ENCODE measurements at regions not wholly inside any gene's neighbourhood (a gene's known extent, or its start where the extent isn't known, plus 50 kb on each side); places are given as distances from the start of the nearest gene placed in this dataset.
"Not testable (repeated sequence)": the region's sequence is repeated elsewhere in the genome, so short reads cannot be mapped to it uniquely, and the experiment has no call there.

- Histone ChIP-seq H3K9me3 (ENCODE audit: control insufficient read depth, insufficient read depth, low read length) (no peaks in the 10 kb centered on the region), H3K4me1 (ENCODE audit: insufficient read depth, low read length) (peaks cover 31% of the 10 kb centered on the region), H3K36me3 (ENCODE audit: insufficient read depth, low read length) (no peaks in the 10 kb centered on the region), H3K9ac (ENCODE audit: low read depth, low read length) (no peak overlapping the region; the same call in 1 of the 2 replicates)
Measured at GRCh38 chr5:117161718-117162335, 587.2 kb upstream of the SEMA6A start.

GRCh38 chr5:117160391-117160790 is 585.8 kb upstream of the SEMA6A start:
- no peak overlapping the region for H3K9ac ChIP-seq (ENCODE audit: low read depth, low read length)
- H3K4me1 ChIP-seq (ENCODE audit: insufficient read depth, low read length) = peaks cover 23% of the 10 kb centered on the region
- no peaks in the 10 kb centered on the region for H3K36me3 ChIP-seq (ENCODE audit: insufficient read depth, low read length)
- H3K9me3 ChIP-seq (ENCODE audit: control insufficient read depth, insufficient read depth, low read length) = no peaks in the 10 kb centered on the region

- Histone ChIP-seq H3K9ac (ENCODE audit: low read depth, low read length) (no peak overlapping the region), H3K36me3 (ENCODE audit: insufficient read depth, low read length) (no peaks in the 10 kb centered on the region), H3K9me3 (ENCODE audit: control insufficient read depth, insufficient read depth, low read length) (no peaks in the 10 kb centered on the region), H3K4me1 (ENCODE audit: insufficient read depth, low read length) (peaks cover 8% of the 10 kb centered on the region)
Measured at GRCh38 chr5:117149312-117149711, 574.7 kb upstream of the SEMA6A start.

GRCh38 chr5:117144086-117144485 is 569.5 kb upstream of the SEMA6A start:
- H3K36me3 ChIP-seq (ENCODE audit: insufficient read depth, low read length) = no peaks in the 10 kb centered on the region
- peaks cover 1% of the 10 kb centered on the region; the same call in 1 of the 2 replicates for H3K4me1 ChIP-seq (ENCODE audit: insufficient read depth, low read length)
- H3K9ac ChIP-seq (ENCODE audit: low read depth, low read length) = no peak overlapping the region
- no peaks in the 10 kb centered on the region for H3K9me3 ChIP-seq (ENCODE audit: control insufficient read depth, insufficient read depth, low read length)

GRCh38 chr5:117143406-117143805 is 568.8 kb upstream of the SEMA6A start:
- Histone ChIP-seq H3K4me1 (ENCODE audit: insufficient read depth, low read length) (no peaks in the 10 kb centered on the region), H3K9me3 (ENCODE audit: control insufficient read depth, insufficient read depth, low read length) (no peaks in the 10 kb centered on the region), H3K36me3 (ENCODE audit: insufficient read depth, low read length) (no peaks in the 10 kb centered on the region), H3K9ac (ENCODE audit: low read depth, low read length) (no peak overlapping the region)

GRCh38 chr5:117138523-117138922 is 563.9 kb upstream of the SEMA6A start:
- Histone ChIP-seq H3K9me3 (ENCODE audit: control insufficient read depth, insufficient read depth, low read length) (no peaks in the 10 kb centered on the region), H3K36me3 (ENCODE audit: insufficient read depth, low read length) (no peaks in the 10 kb centered on the region), H3K9ac (ENCODE audit: low read depth, low read length) (no peak overlapping the region), H3K4me1 (ENCODE audit: insufficient read depth, low read length) (no peaks in the 10 kb centered on the region)

- H3K36me3 ChIP-seq (ENCODE audit: insufficient read depth, low read length) = no peaks in the 10 kb centered on the region
- H3K9ac ChIP-seq (ENCODE audit: low read depth, low read length) = no peak overlapping the region
- H3K9me3 ChIP-seq (ENCODE audit: control insufficient read depth, insufficient read depth, low read length) = no peaks in the 10 kb centered on the region
- 0 out of 2 replicates have a peak, but pooled peaks cover 6% of the 10 kb centered on the region for H3K4me1 ChIP-seq (ENCODE audit: insufficient read depth, low read length)
Measured at GRCh38 chr5:117135851-117136250, 561.2 kb upstream of the SEMA6A start.

GRCh38 chr5:117133198-117133597 is 558.6 kb upstream of the SEMA6A start:
- Histone ChIP-seq H3K9ac (ENCODE audit: low read depth, low read length) (no peak overlapping the region), H3K36me3 (ENCODE audit: insufficient read depth, low read length) (no peaks in the 10 kb centered on the region), H3K9me3 (ENCODE audit: control insufficient read depth, insufficient read depth, low read length) (no peaks in the 10 kb centered on the region), H3K4me1 (ENCODE audit: insufficient read depth, low read length) (0 out of 2 replicates have a peak, but pooled peaks cover 6% of the 10 kb centered on the region)

GRCh38 chr5:117131876-117132275 is 557.3 kb upstream of the SEMA6A start:
- Histone ChIP-seq H3K9ac (ENCODE audit: low read depth, low read length) (no peak overlapping the region), H3K9me3 (ENCODE audit: control insufficient read depth, insufficient read depth, low read length) (no peaks in the 10 kb centered on the region; the same call in 1 of the 2 replicates), H3K4me1 (ENCODE audit: insufficient read depth, low read length) (0 out of 2 replicates have a peak, but pooled peaks cover 6% of the 10 kb centered on the region), H3K36me3 (ENCODE audit: insufficient read depth, low read length) (no peaks in the 10 kb centered on the region)

- H3K9ac ChIP-seq (ENCODE audit: low read depth, low read length) = no peak overlapping the region
- no peaks in the 10 kb centered on the region for H3K36me3 ChIP-seq (ENCODE audit: insufficient read depth, low read length)
- no peaks in the 10 kb centered on the region; the same call in 1 of the 2 replicates for H3K9me3 ChIP-seq (ENCODE audit: control insufficient read depth, insufficient read depth, low read length)
- H3K4me1 ChIP-seq (ENCODE audit: insufficient read depth, low read length) = 0 out of 2 replicates have a peak, but pooled peaks cover 6% of the 10 kb centered on the region
Measured at GRCh38 chr5:117131048-117131679, 556.5 kb upstream of the SEMA6A start.

- Histone ChIP-seq H3K9ac (ENCODE audit: low read depth, low read length) (no peak overlapping the region), H3K36me3 (ENCODE audit: insufficient read depth, low read length) (no peaks in the 10 kb centered on the region), H3K4me1 (ENCODE audit: insufficient read depth, low read length) (no peaks in the 10 kb centered on the region), H3K9me3 (ENCODE audit: control insufficient read depth, insufficient read depth, low read length) (peaks cover 6% of the 10 kb centered on the region; the same call in 1 of the 2 replicates)
Measured at GRCh38 chr5:117118499-117118898, 543.9 kb upstream of the SEMA6A start.

- H3K9ac ChIP-seq (ENCODE audit: low read depth, low read length); H3K9me3 ChIP-seq (ENCODE audit: control insufficient read depth, insufficient read depth, low read length); H3K4me1 ChIP-seq (ENCODE audit: insufficient read depth, low read length); H3K36me3 ChIP-seq (ENCODE audit: insufficient read depth, low read length): not testable (repeated sequence)
Measured at GRCh38 chr5:117117314-117117713, 542.7 kb upstream of the SEMA6A start.

GRCh38 chr5:117110548-117110947 is 535.9 kb upstream of the SEMA6A start:
- H3K9ac ChIP-seq (ENCODE audit: low read depth, low read length) = no peak overlapping the region
- peaks cover 3% of the 10 kb centered on the region; the same call in 1 of the 2 replicates for H3K4me1 ChIP-seq (ENCODE audit: insufficient read depth, low read length)
- H3K9me3 ChIP-seq (ENCODE audit: control insufficient read depth, insufficient read depth, low read length) = peaks cover 6% of the 10 kb centered on the region
- H3K36me3 ChIP-seq (ENCODE audit: insufficient read depth, low read length) = no peaks in the 10 kb centered on the region

GRCh38 chr5:117107859-117108258 is 533.2 kb upstream of the SEMA6A start:
- Histone ChIP-seq H3K9ac (ENCODE audit: low read depth, low read length) (no peak overlapping the region), H3K9me3 (ENCODE audit: control insufficient read depth, insufficient read depth, low read length) (peaks cover 6% of the 10 kb centered on the region), H3K4me1 (ENCODE audit: insufficient read depth, low read length) (peaks cover 14% of the 10 kb centered on the region; the same call in 1 of the 2 replicates), H3K36me3 (ENCODE audit: insufficient read depth, low read length) (no peaks in the 10 kb centered on the region)

- H3K9ac ChIP-seq (ENCODE audit: low read depth, low read length) = no peak overlapping the region
- H3K36me3 ChIP-seq (ENCODE audit: insufficient read depth, low read length) = no peaks in the 10 kb centered on the region
- no peaks in the 10 kb centered on the region for H3K9me3 ChIP-seq (ENCODE audit: control insufficient read depth, insufficient read depth, low read length)
- peaks cover 23% of the 10 kb centered on the region; the same call in 1 of the 2 replicates for H3K4me1 ChIP-seq (ENCODE audit: insufficient read depth, low read length)
Measured at GRCh38 chr5:117103703-117104102, 529.1 kb upstream of the SEMA6A start.
